ENCODE measurements at regions not wholly inside any gene's neighbourhood (a gene's known extent, or its start where the extent isn't known, plus 50 kb on each side); places are given as distances from the start of the nearest gene placed in this dataset.
"Not testable (repeated sequence)": the region's sequence is repeated elsewhere in the genome, so short reads cannot be mapped to it uniquely, and the experiment has no call there.

- H3K4me1 Mint-ChIP-seq (ENCODE audit: low read depth), result peaks cover 2% of the 10 kb centered on the region
- TF ChIP-seq CTCF (IDR thresholded peaks at IDR 0.05; ENCODE audit: unreplicated experiment), result no peak
- no peak for DNase-seq (ENCODE audit: low spot score, unreplicated experiment)
- H3K9me3 Mint-ChIP-seq (ENCODE audit: low read depth), result peaks cover 20% of the 10 kb centered on the region
- peaks cover 9% of the 10 kb centered on the region for H3K36me3 Mint-ChIP-seq (ENCODE audit: insufficient read depth)
- H3K27ac Mint-ChIP-seq, result no peak overlapping the region
- no peaks in the 10 kb centered on the region for H3K27me3 Mint-ChIP-seq
- no peak overlapping the region for H3K4me3 Mint-ChIP-seq (ENCODE audit: low read depth)
Measured at GRCh38 chr17:63293323-63294075, 152.6 kb downstream of the CYB561 start.

GRCh38 chr17:63294776-63295175 is 151.3 kb downstream of the CYB561 start:
- Mint-ChIP-seq H3K36me3 (ENCODE audit: insufficient read depth) (peaks cover 9% of the 10 kb centered on the region), H3K4me1 (ENCODE audit: low read depth) (peaks cover 2% of the 10 kb centered on the region), H3K4me3 (ENCODE audit: low read depth) (no peak overlapping the region), H3K27me3 (no peaks in the 10 kb centered on the region), H3K9me3 (ENCODE audit: low read depth) (peaks cover 30% of the 10 kb centered on the region), H3K27ac (no peak overlapping the region)
- DNase-seq (ENCODE audit: low spot score, unreplicated experiment), result no peak
- TF ChIP-seq CTCF (IDR thresholded peaks at IDR 0.05; ENCODE audit: unreplicated experiment), result no peak

GRCh38 chr17:63295288-63295687 is 150.8 kb downstream of the CYB561 start:
- TF ChIP-seq CTCF (IDR thresholded peaks at IDR 0.05; ENCODE audit: unreplicated experiment), result no peak
- no peaks in the 10 kb centered on the region for H3K27me3 Mint-ChIP-seq
- no peak overlapping the region for H3K27ac Mint-ChIP-seq
- H3K4me3 Mint-ChIP-seq (ENCODE audit: low read depth), result no peak overlapping the region
- peaks cover 9% of the 10 kb centered on the region for H3K36me3 Mint-ChIP-seq (ENCODE audit: insufficient read depth)
- DNase-seq (ENCODE audit: low spot score, unreplicated experiment), result no peak
- H3K9me3 Mint-ChIP-seq (ENCODE audit: low read depth), result peaks cover 30% of the 10 kb centered on the region
- peaks cover 2% of the 10 kb centered on the region for H3K4me1 Mint-ChIP-seq (ENCODE audit: low read depth)

- H3K27ac Mint-ChIP-seq, result no peak overlapping the region
- H3K4me3 Mint-ChIP-seq (ENCODE audit: low read depth), result no peak overlapping the region
- H3K4me1 Mint-ChIP-seq (ENCODE audit: low read depth), result peaks cover 2% of the 10 kb centered on the region
- TF ChIP-seq CTCF (IDR thresholded peaks at IDR 0.05; ENCODE audit: unreplicated experiment), result no peak
- peaks cover 30% of the 10 kb centered on the region for H3K9me3 Mint-ChIP-seq (ENCODE audit: low read depth)
- H3K27me3 Mint-ChIP-seq, result no peaks in the 10 kb centered on the region
- DNase-seq (ENCODE audit: low spot score, unreplicated experiment), result no peak
- peaks cover 9% of the 10 kb centered on the region for H3K36me3 Mint-ChIP-seq (ENCODE audit: insufficient read depth)
Measured at GRCh38 chr17:63295839-63296590, 150.1 kb downstream of the CYB561 start.

GRCh38 chr17:63298916-63299315 is 147.2 kb downstream of the CYB561 start:
- not testable (repeated sequence) for H3K4me3 Mint-ChIP-seq (ENCODE audit: low read depth); H3K4me1 Mint-ChIP-seq (ENCODE audit: low read depth); H3K36me3 Mint-ChIP-seq (ENCODE audit: insufficient read depth); H3K27ac Mint-ChIP-seq; DNase-seq (ENCODE audit: low spot score, unreplicated experiment); H3K27me3 Mint-ChIP-seq
- peaks cover 44% of the 10 kb centered on the region for H3K9me3 Mint-ChIP-seq (ENCODE audit: low read depth)
